A673 (cell line): ENCODE measurements at regions not wholly inside any gene's neighbourhood (a gene's known extent, or its start where the extent isn't known, plus 50 kb on each side); places are given as distances from the start of the nearest gene placed in this dataset.

Experiments
- CTCF ChIP-seq: fragments of 300-800, 200-600 bp; sonication (generic); conservative IDR thresholded peaks from 2 replicates; pipeline ENCODE4 v1.5.1; 2017; ENCODE audit warnings: low read depth, mild to moderate bottlenecking, antibody characterized with exemption, low read length, moderate library complexity, mixed read lengths
- EZH2 ChIP-seq: fragments of 200-600 bp; sonication (generic); IDR thresholded peaks from 2 replicates; pipeline ENCODE4 v1.6.1; 2017; ENCODE audit warnings: borderline replicate concordance, low read depth, mild to moderate bottlenecking, mixed read lengths, antibody characterized with exemption, low read length; ENCODE audit not compliant: poor library complexity, severe bottlenecking

- no peak for TF ChIP-seq CTCF
- TF ChIP-seq EZH2 = no peak
These were observed 279.5 kb upstream of the PIK3R1 start for GRCh38 chr5:67935908-67936566.
